K562 (cell line): ENCODE measurements at regions not wholly inside any gene's neighbourhood (a gene's known extent, or its start where the extent isn't known, plus 50 kb on each side); places are given as distances from the start of the nearest gene placed in this dataset.

Experiments used
- HMG20B ChIP-seq: fragments of 250-450 bp; sonication (Bioruptor Pico); IDR thresholded peaks from 2 replicates; pipeline ENCODE4 v1.5.0; 2021; ENCODE audit warnings: mild to moderate bottlenecking
- JUNB ChIP-seq: fragments of 450-650 bp; formaldehyde crosslinking; conservative IDR thresholded peaks from 2 replicates; pipeline ENCODE4 v1.4.0; 2020; ENCODE audit warnings: mild to moderate bottlenecking
- NCOA2 ChIP-seq, 2 experiments: fragments of 450-650 bp; IDR thresholded peaks; 2 replicates each; pipeline ENCODE4 v1.6.1; 2018; ENCODE audit warnings: mild to moderate bottlenecking in 2 of 2, moderate library complexity in 1 of 2; ENCODE audit not compliant: partially characterized antibody in 2 of 2
- NRF1 ChIP-seq, 2 experiments: fragments of 450-650 bp; IDR thresholded peaks in 1 of 2; conservative IDR thresholded peaks in 1 of 2; 2 replicates each; pipeline ENCODE4 v1.6.1; 2014; ENCODE audit warnings: mild to moderate bottlenecking in 2 of 2
- PTRF ChIP-seq: fragments of 450-650 bp; IDR thresholded peaks from 2 replicates; pipeline ENCODE4 v1.6.1; 2016; ENCODE audit warnings: mild to moderate bottlenecking, missing genetic modification characterization, missing compliant biosample characterization
- RBM34 ChIP-seq: fragments of 200-400 bp; formaldehyde crosslinking; IDR thresholded peaks from 2 replicates; pipeline ENCODE4 v1.6.1; 2018; ENCODE audit warnings: low read length, borderline replicate concordance; ENCODE audit not compliant: insufficient read depth
- SIN3B ChIP-seq: fragments of 450-650 bp; IDR thresholded peaks from 2 replicates; pipeline ENCODE4 v1.6.1; 2017; ENCODE audit warnings: low read depth, mild to moderate bottlenecking, moderate library complexity
- TEAD2 ChIP-seq: fragments of 450-650 bp; IDR thresholded peaks from 2 replicates; pipeline ENCODE4 v1.6.1; 2016; ENCODE audit warnings: missing genetic modification characterization, control low read depth, missing compliant biosample characterization
- USF1 ChIP-seq: sonication (generic); formaldehyde crosslinking; IDR thresholded peaks from 2 replicates; pipeline ENCODE4 v1.9.0; 2022; ENCODE audit warnings: mild to moderate bottlenecking, missing genetic modification reagents
- ZC3H11A ChIP-seq: IDR thresholded peaks from 2 replicates; pipeline ENCODE4 v1.6.1; 2012; ENCODE audit warnings: low read depth, low read length, improper control_type of control experiment
- ZFP36 ChIP-seq: fragments of 150-350 bp; IDR thresholded peaks from 2 replicates; pipeline ENCODE4 v1.6.1; 2018; ENCODE audit warnings: low read length, low read depth; ENCODE audit not compliant: partially characterized antibody
- ZNF134 ChIP-seq: fragments of 250-450 bp; sonication (Bioruptor Pico); conservative IDR thresholded peaks from 2 replicates; pipeline ENCODE4 v1.4.0; 2020
- TF ChIP-seq, protein P1 (sequence below): sonication (generic); IDR thresholded peaks from 2 replicates; pipeline ENCODE4 v1.6.1; 2016
- TF ChIP-seq, protein P2 (sequence below), 3 experiments: fragments of 200-800 bp in 1 of 3; sonication (Bioruptor generic) in 1 of 3; sonication (generic) in 1 of 3; formaldehyde crosslinking in 1 of 3; IDR thresholded peaks; 2 replicates each; pipeline versions ENCODE4 v1.6.1 to v1.8.0; 2016 to 2022; ENCODE audit warnings: mild to moderate bottlenecking in 2 of 3, missing compliant biosample characterization in 2 of 3, missing genetic modification characterization in 2 of 3, missing genetic modification reagents in 1 of 3
- TF ChIP-seq, protein P3 (sequence below): fragments of 250-450 bp; sonication (Bioruptor Pico); IDR thresholded peaks from 2 replicates; pipeline ENCODE4 v1.8.0; 2021; ENCODE audit warnings: moderate library complexity, mild to moderate bottlenecking, inconsistent platforms
- TF ChIP-seq, protein P4 (sequence below): IDR thresholded peaks from 2 replicates; pipeline ENCODE4 v1.6.1; 2016; ENCODE audit warnings: missing genetic modification characterization, missing compliant biosample characterization
- TF ChIP-seq, protein P5 (sequence below): fragments of 450-650 bp; formaldehyde crosslinking; IDR thresholded peaks from 2 replicates; pipeline ENCODE4 v1.4.0; 2022; ENCODE audit warnings: mild to moderate bottlenecking, moderate library complexity

DNA sequence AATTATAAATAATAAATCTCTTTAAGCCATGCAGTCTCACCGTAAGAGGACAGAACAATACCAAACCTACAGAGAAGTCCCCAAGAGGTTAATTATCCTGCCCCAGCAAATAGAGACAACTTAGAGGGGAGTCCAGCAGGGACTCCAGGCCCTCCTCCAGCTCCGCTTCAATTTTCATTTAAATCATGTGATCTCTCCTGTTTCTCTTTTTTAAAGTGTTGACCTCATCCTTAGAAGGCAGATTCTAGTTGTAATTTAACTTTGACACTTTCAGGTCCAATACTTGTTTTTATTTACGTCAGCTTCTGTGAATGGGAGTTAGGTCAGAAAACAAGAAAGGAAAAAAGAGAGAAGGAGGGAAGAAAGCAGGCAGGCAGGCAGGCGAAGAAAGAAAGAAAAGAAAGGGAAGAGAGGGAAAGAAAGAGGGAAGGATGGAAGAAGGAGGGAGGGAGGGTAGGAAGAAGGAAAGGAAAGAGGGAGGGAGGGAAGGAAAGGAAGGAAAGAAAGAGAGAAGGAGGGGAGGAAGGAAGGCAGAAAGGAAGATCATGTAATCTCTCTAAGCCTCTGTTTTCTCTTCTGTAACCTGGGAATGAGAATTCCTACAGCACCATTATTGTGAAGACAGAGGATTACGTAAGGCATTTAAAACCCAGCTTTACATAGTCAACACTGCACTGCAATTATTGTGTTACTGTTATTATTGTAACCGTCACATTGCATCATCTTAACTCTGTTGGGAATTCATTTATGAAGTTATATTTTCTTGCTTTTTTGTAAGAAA lies 227.7 kb downstream of the SKIDA1 start (continued):
- TF ChIP-seq NCOA2 (IDR thresholded peaks at IDR 0.05; ENCODE audit: partially characterized antibody in 2 of 2): no peak
- TF ChIP-seq, protein P1, sequence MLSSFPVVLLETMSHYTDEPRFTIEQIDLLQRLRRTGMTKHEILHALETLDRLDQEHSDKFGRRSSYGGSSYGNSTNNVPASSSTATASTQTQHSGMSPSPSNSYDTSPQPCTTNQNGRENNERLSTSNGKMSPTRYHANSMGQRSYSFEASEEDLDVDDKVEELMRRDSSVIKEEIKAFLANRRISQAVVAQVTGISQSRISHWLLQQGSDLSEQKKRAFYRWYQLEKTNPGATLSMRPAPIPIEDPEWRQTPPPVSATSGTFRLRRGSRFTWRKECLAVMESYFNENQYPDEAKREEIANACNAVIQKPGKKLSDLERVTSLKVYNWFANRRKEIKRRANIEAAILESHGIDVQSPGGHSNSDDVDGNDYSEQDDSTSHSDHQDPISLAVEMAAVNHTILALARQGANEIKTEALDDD: no peak
- TF ChIP-seq, protein P2, sequence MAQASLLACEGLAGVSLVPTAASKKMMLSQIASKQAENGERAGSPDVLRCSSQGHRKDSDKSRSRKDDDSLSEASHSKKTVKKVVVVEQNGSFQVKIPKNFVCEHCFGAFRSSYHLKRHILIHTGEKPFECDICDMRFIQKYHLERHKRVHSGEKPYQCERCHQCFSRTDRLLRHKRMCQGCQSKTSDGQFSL (CRISPR knock-in tag; IDR thresholded peaks at IDR 0.05): no peak
- TF ChIP-seq, protein P2 (tag; IDR thresholded peaks at IDR 0.05): no peak
- no peak for TF ChIP-seq ZC3H11A
- no peak for TF ChIP-seq JUNB (CRISPR knock-in tag)
- TF ChIP-seq, protein P3, sequence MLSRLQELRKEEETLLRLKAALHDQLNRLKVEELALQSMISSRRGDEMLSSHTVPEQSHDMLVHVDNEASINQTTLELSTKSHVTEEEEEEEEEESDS (CRISPR knock-in tag): no peak
- no peak for TF ChIP-seq ZFP36
- no peak for TF ChIP-seq RBM34
- TF ChIP-seq ZNF134 (CRISPR knock-in tag): no peak
- no peak for TF ChIP-seq PTRF (tag)
- TF ChIP-seq HMG20B (CRISPR knock-in tag): no peak
- TF ChIP-seq USF1 (CRISPR knock-in tag): no peak
- TF ChIP-seq TEAD2 (tag): no peak
- no peak for TF ChIP-seq SIN3B
- TF ChIP-seq, protein P4, sequence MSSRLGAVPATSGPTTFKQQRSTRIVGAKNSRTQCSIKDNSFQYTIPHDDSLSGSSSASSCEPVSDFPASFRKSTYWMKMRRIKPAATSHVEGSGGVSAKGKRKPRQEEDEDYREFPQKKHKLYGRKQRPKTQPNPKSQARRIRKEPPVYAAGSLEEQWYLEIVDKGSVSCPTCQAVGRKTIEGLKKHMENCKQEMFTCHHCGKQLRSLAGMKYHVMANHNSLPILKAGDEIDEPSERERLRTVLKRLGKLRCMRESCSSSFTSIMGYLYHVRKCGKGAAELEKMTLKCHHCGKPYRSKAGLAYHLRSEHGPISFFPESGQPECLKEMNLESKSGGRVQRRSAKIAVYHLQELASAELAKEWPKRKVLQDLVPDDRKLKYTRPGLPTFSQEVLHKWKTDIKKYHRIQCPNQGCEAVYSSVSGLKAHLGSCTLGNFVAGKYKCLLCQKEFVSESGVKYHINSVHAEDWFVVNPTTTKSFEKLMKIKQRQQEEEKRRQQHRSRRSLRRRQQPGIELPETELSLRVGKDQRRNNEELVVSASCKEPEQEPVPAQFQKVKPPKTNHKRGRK (tag): peak; percentile 85
- no peak for TF ChIP-seq NRF1 (conservative IDR thresholded peaks at IDR 0.05 in 1 of 2, IDR thresholded peaks at IDR 0.05 in 1 of 2)
- TF ChIP-seq, protein P5, sequence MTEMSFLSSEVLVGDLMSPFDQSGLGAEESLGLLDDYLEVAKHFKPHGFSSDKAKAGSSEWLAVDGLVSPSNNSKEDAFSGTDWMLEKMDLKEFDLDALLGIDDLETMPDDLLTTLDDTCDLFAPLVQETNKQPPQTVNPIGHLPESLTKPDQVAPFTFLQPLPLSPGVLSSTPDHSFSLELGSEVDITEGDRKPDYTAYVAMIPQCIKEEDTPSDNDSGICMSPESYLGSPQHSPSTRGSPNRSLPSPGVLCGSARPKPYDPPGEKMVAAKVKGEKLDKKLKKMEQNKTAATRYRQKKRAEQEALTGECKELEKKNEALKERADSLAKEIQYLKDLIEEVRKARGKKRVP (CRISPR knock-in tag): no peak
- TF ChIP-seq, all 486 proteins: peak for 8
